ENCODE measurements at regions not wholly inside any gene's neighbourhood (a gene's known extent, or its start where the extent isn't known, plus 50 kb on each side); places are given as distances from the start of the nearest gene placed in this dataset.

DNA sequence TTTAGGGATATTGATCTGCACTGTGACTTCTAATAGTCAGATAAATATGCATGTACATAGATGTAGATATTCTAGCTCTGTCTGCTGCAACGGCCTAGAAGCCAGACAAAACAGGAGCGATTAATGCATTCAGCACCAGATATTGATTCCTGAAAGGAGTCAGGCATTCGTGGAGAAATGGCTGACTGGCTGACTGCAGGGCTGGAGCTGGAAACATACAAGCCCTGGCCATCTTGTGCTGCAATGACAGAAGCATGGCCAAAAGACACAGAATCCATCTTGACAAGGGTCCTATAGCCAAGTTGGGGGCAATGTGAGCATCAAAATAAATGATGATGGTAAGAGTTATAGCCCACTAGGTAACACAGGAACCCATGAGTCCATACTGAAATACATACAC, 231.5 kb upstream of the KLHL29 start:
- intact Hi-C loops (cut with micrococcal nuclease), result no loop called here
- Histone ChIP-seq H2AFZ (replicated peaks; ENCODE audit: low read length, poor library complexity) (no peak overlapping the region), H3K9me3 (ENCODE audit: control insufficient read depth, insufficient read depth, low read length) (no peaks in the 10 kb centered on the region), H4K5ac (ENCODE audit: low read depth, low read length) (no peak overlapping the region), H3K4ac (ENCODE audit: low read depth, low read length) (no peak overlapping the region), H3K27ac (ENCODE audit: insufficient read depth, low read length) (no peak overlapping the region), H2BK5ac (ENCODE audit: low read depth, low read length, poor library complexity, severe bottlenecking) (no peak overlapping the region), H3K14ac (replicated peaks; ENCODE audit: low read depth, low read length) (no peak overlapping the region), H4K8ac (ENCODE audit: low read depth in 2 of 2, low read length in 2 of 2) (no peak overlapping the region), H2AK5ac (ENCODE audit: low read depth, low read length) (no peak overlapping the region), H3K4me3 (ENCODE audit: insufficient read depth, low read depth, low read length) (no peak overlapping the region), H2AK9ac (replicated peaks; ENCODE audit: low read depth, low read length, poor library complexity) (no peak overlapping the region), H2BK120ac (ENCODE audit: low read depth, low read length) (no peak overlapping the region), H3K9me1 (ENCODE audit: insufficient read depth, low read length) (no peaks in the 10 kb centered on the region), H3K4me2 (ENCODE audit: low read depth, low read length) (no peak overlapping the region), H3K9ac (ENCODE audit: low read depth, low read length) (no peak overlapping the region), H3K27me3 (ENCODE audit: control insufficient read depth, insufficient read depth, low read length) (no peaks in the 10 kb centered on the region), H2BK15ac (ENCODE audit: low read depth, low read length) (no peak overlapping the region), H4K20me1 (ENCODE audit: insufficient read depth, low read length) (no peaks in the 10 kb centered on the region), H3K36me3 (ENCODE audit: control insufficient read depth, insufficient read depth, low read length) (no peaks in the 10 kb centered on the region), H3K79me1 (ENCODE audit: low read depth in 1 of 2, low read length in 2 of 2) (no peaks in the 10 kb centered on the region), H2BK20ac (ENCODE audit: low read depth, low read length) (no peak overlapping the region), H3K18ac (ENCODE audit: low read depth, low read length) (no peak overlapping the region), H3K23ac (ENCODE audit: low read depth, low read length) (no peak overlapping the region), H3K4me1 (ENCODE audit: control insufficient read depth, insufficient read depth, low read length) (no peaks in the 10 kb centered on the region), H3K56ac (ENCODE audit: extremely low read depth, insufficient read depth, low read length) (no peak overlapping the region), H4K91ac (ENCODE audit: insufficient read depth, low read depth, low read length) (no peak overlapping the region)
- ATAC-seq (ENCODE audit: low read depth) (no peak), DNase-seq (no peak)
- dilution Hi-C loops (cut with HindIII; ENCODE audit: low sequenced_read_pairs, unreplicated experiment), result no loop called here
- no peak for TF ChIP-seq FOS (IDR thresholded peaks at IDR 0.05; ENCODE audit: low read depth, low read length)
- no peak for TF ChIP-seq MXI1 (IDR thresholded peaks at IDR 0.05; ENCODE audit: borderline replicate concordance, low read depth, low read length)
- no peak for TF ChIP-seq POLR2A (IDR thresholded peaks at IDR 0.05; ENCODE audit: low read depth, low read length)
- no peak for TF ChIP-seq CEBPB (IDR thresholded peaks at IDR 0.05; ENCODE audit: low read depth, low read length)
- no peak for TF ChIP-seq CHD1 (IDR thresholded peaks at IDR 0.05; ENCODE audit: low read depth, low read length)
- no peak for TF ChIP-seq RAD21 (IDR thresholded peaks at IDR 0.05; ENCODE audit: low read length)
- no peak for TF ChIP-seq NFE2L2 (IDR thresholded peaks at IDR 0.05; ENCODE audit: low read depth, low read length)
- no peak for TF ChIP-seq MAZ (IDR thresholded peaks at IDR 0.05; ENCODE audit: borderline replicate concordance, low read depth, low read length)
- TF ChIP-seq RCOR1 (IDR thresholded peaks at IDR 0.05; ENCODE audit: insufficient replicate concordance, low read length), result no peak
- TF ChIP-seq, protein P1, sequence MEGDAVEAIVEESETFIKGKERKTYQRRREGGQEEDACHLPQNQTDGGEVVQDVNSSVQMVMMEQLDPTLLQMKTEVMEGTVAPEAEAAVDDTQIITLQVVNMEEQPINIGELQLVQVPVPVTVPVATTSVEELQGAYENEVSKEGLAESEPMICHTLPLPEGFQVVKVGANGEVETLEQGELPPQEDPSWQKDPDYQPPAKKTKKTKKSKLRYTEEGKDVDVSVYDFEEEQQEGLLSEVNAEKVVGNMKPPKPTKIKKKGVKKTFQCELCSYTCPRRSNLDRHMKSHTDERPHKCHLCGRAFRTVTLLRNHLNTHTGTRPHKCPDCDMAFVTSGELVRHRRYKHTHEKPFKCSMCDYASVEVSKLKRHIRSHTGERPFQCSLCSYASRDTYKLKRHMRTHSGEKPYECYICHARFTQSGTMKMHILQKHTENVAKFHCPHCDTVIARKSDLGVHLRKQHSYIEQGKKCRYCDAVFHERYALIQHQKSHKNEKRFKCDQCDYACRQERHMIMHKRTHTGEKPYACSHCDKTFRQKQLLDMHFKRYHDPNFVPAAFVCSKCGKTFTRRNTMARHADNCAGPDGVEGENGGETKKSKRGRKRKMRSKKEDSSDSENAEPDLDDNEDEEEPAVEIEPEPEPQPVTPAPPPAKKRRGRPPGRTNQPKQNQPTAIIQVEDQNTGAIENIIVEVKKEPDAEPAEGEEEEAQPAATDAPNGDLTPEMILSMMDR (conservative IDR thresholded peaks at IDR 0.05; ENCODE audit: low read depth, low read length), result no peak
- BruUV-seq (replicated peaks), result no TSS peak
- in situ Hi-C loops (cut with MboI; ENCODE audit: low sequenced_read_pairs), result no loop called here
- ChIA-PET CTCF (no interaction called here), POLR2A (ENCODE audit: unreplicated experiment) (no interaction called here)
- 41% methylated on average over 3 of the region's 3 CpGs; no CpG with 5 or more reads in 1 of the 2 experiments for WGBS, 2 experiments (ENCODE audit: extremely low coverage in 2 of 2, insufficient read length in 1 of 2)

All from IMR-90 (cell line).